Transverse colon (tissue), 4 donors: ENCODE measurements at regions not wholly inside any gene's neighbourhood (a gene's known extent, or its start where the extent isn't known, plus 50 kb on each side); places are given as distances from the start of the nearest gene placed in this dataset.

Source experiments
- DNase-seq: peaks from one replicate; pipeline ENCODE4 v3.0.0-alpha.2; 2019
- H3K27ac ChIP-seq, 4 donors: fragments of 200-600 bp; sonication (generic); 2 replicates each; pipeline ENCODE4 v1.5.1; 2016 to 2018; ENCODE audit warnings: inconsistent platforms in 4 of 4
- H3K27me3 ChIP-seq: fragments of 200-600 bp; sonication (generic); 2 replicates; pipeline ENCODE4 v1.5.1; 2017; ENCODE audit warnings: inconsistent platforms
- H3K36me3 ChIP-seq, 4 donors: fragments of 200-600 bp; sonication (generic); 2 replicates each; pipeline ENCODE4 v1.5.1; 2017 to 2019; ENCODE audit warnings: inconsistent platforms in 4 of 4
- H3K4me1 ChIP-seq, 4 donors: fragments of 200-600 bp; sonication (generic); 2 replicates each; pipeline ENCODE4 v1.5.1; 2017 to 2020; ENCODE audit warnings: inconsistent platforms in 4 of 4
- H3K4me3 ChIP-seq, 4 donors: fragments of 200-600 bp; sonication (generic); 1 replicate in 1 of 4; 2 replicates in 3 of 4; pipeline versions ENCODE4 v1.5.1 to v1.6.1; 2017 to 2019; ENCODE audit warnings: inconsistent platforms in 4 of 4
- H3K9me3 ChIP-seq, 2 donors: fragments of 200-600 bp; sonication (generic); 2 replicates each; pipeline ENCODE4 v1.5.1; 2017 to 2019; ENCODE audit warnings: inconsistent platforms in 2 of 2
- CTCF ChIP-seq, 5 experiments: fragments of 200-600 bp in 3 of 5; fragments of 450-650 bp in 2 of 5; sonication (generic) in 3 of 5; IDR thresholded peaks; 1 replicate in 2 of 5; 2 replicates in 3 of 5; pipeline ENCODE4 v1.5.1; 2016 to 2017; ENCODE audit warnings: antibody characterized with exemption in 5 of 5, inconsistent platforms in 3 of 5, mild to moderate bottlenecking in 2 of 5, moderate library complexity in 1 of 5
- EP300 ChIP-seq: sonication (generic); formaldehyde crosslinking; IDR thresholded peaks from one replicate; pipeline ENCODE4 v1.6.1; 2017; ENCODE audit warnings: antibody characterized with exemption, low read depth
- POLR2A ChIP-seq: fragments of 450-650 bp; IDR thresholded peaks from one replicate; pipeline ENCODE4 v1.6.1; 2016; ENCODE audit warnings: antibody characterized with exemption, mild to moderate bottlenecking, moderate library complexity
- POLR2AphosphoS5 ChIP-seq, 3 donors: sonication (generic); formaldehyde crosslinking; IDR thresholded peaks; one replicate each; pipeline ENCODE4 v1.6.1; 2016; ENCODE audit warnings: antibody characterized with exemption in 3 of 3
- WGBS, 2 donors: methylation state at CpG; one replicate each; pipeline ENCODE4 v1.1.5; 2018; ENCODE audit warnings: low coverage in 1 of 2; 5-methylcytosine and 5-hydroxymethylcytosine counted together
- in situ Hi-C, 4 donors: fragments of 200-750 bp; cut with MboI; loops; one replicate each; pipeline versions ENCODE4 v1.15.0 to v1.15.1; 2017; ENCODE audit warnings: low sequenced_read_pairs in 3 of 4, low pct_ligation_motif_present in 1 of 4, low pct_unique_long_range_greater_than_20kb in 1 of 4
- intact Hi-C: fragments of 100-400 bp; cut with DNase I; formaldehyde crosslinking; loops from one replicate; pipeline ENCODE4 v1.15.1; 2023; ENCODE audit warnings: low total_unique reads

GRCh38 chr1:72606216-72606810 is 324.0 kb upstream of the NEGR1 start:
- DNase-seq = no peak
- WGBS, 2 donors = 38 to 46% methylated on average over 2 to 3 of the region's 3 CpGs
- Histone ChIP-seq H3K27ac (no peak overlapping the region), H3K36me3 (no peaks in the 10 kb centered on the region), H3K4me3 (no peak overlapping the region), H3K27me3 (no peaks in the 10 kb centered on the region), H3K4me1 (no peaks in the 10 kb centered on the region), H3K9me3 (no peaks in the 10 kb centered on the region)
- in situ Hi-C loops = no loop called here
- intact Hi-C loops = no loop called here
- no peak for TF ChIP-seq POLR2AphosphoS5 (IDR thresholded peaks at IDR 0.05)
- no peak for TF ChIP-seq POLR2A
- TF ChIP-seq EP300 = no peak
- no peak for TF ChIP-seq CTCF (IDR thresholded peaks at IDR 0.05)

- in situ Hi-C loops = no loop called here
Observed at GRCh38 chr1:72601035-72601674, 318.8 kb upstream of the NEGR1 start.

GRCh38 chr1:72586023-72586685 is 303.8 kb upstream of the NEGR1 start:
- intact Hi-C loops = no loop called here

More at GRCh38 chr1:72601035-72601674, 318.8 kb upstream of the NEGR1 start:
- no peaks in the 10 kb centered on the region for H3K4me1 ChIP-seq
- no peak overlapping the region for H3K4me3 ChIP-seq
- H3K9me3 ChIP-seq = no peaks in the 10 kb centered on the region
- TF ChIP-seq POLR2A (no peak), EP300 (no peak), POLR2AphosphoS5 (IDR thresholded peaks at IDR 0.05) (no peak), CTCF (IDR thresholded peaks at IDR 0.05) (no peak)
- 79% methylated on average over 6 of the region's 6 CpGs for WGBS, 2 donors
- H3K27me3 ChIP-seq = no peaks in the 10 kb centered on the region
- no peak overlapping the region for H3K27ac ChIP-seq
- DNase-seq = no peak
- intact Hi-C loops = no loop called here
- H3K36me3 ChIP-seq = no peaks in the 10 kb centered on the region

More at GRCh38 chr1:72586023-72586685, 303.8 kb upstream of the NEGR1 start:
- in situ Hi-C loops = no loop called here
- Histone ChIP-seq H3K27ac (no peak overlapping the region), H3K9me3 (no peaks in the 10 kb centered on the region), H3K4me3 (no peak overlapping the region), H3K36me3 (no peaks in the 10 kb centered on the region), H3K27me3 (no peaks in the 10 kb centered on the region), H3K4me1 (no peaks in the 10 kb centered on the region)
- no peak for TF ChIP-seq POLR2A
- TF ChIP-seq EP300 = no peak
- no peak for TF ChIP-seq POLR2AphosphoS5 (IDR thresholded peaks at IDR 0.05)
- no peak for TF ChIP-seq CTCF (IDR thresholded peaks at IDR 0.05)
- DNase-seq = no peak
- WGBS, 2 donors = 71 to 77% methylated on average over 6 to 8 of the region's 8 CpGs
